AG04449 (cell line): ENCODE measurements at regions not wholly inside any gene's neighbourhood (a gene's known extent, or its start where the extent isn't known, plus 50 kb on each side); places are given as distances from the start of the nearest gene placed in this dataset.

Source experiments
- CTCF ChIA-PET: fragments of 350-600 bp; formaldehyde crosslinking; extraction: SDS; loops from one replicate; lab custom pipeline; 2021; ENCODE audit warnings: antibody characterized with exemption; lab: Yijun Ruan, JAX
- POLR2A ChIA-PET: fragments of 400-600, 350-600 bp; formaldehyde crosslinking; extraction: SDS; loops from one replicate; lab custom pipeline; 2020; ENCODE audit warnings: antibody characterized with exemption, inconsistent platforms; lab: Yijun Ruan, JAX
- DNase-seq: peaks from one replicate; pipeline ENCODE4 v3.0.0-alpha.2; 2010; ENCODE audit warnings: low read depth, low spot score
- H3K4me3 ChIP-seq: 2 replicates; pipeline ENCODE4 v1.5.1; 2011; ENCODE audit warnings: low read depth, mild to moderate bottlenecking, control low read depth, low read length
- TF ChIP-seq, protein P1 (sequence below): IDR thresholded peaks from one replicate; pipeline ENCODE4 v1.5.1; 2011; ENCODE audit warnings: mild to moderate bottlenecking, moderate library complexity, low read length, control low read depth, inconsistent platforms; ENCODE audit not compliant: insufficient read depth; ENCODE audit errors: missing control alignments

DNA sequence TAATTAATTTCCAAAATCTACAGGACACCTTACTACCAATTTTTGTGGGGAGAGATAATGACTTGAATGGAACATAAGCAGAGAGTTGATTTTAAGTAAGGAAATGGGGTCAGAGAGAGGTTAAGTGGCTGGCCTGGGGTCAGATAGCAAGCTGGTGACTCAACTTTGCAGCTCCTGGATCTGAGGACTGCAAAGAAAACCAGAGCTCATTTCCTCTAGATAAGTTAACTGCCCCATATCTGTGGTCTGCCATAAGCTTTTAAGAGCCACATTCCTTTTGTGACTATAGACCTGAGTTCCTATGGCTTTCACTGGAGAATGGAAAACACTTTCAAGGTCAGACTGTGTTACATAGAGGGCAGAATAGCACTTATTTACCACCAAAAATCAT is 201.2 kb upstream of the PRICKLE1 start:
- DNase-seq, result no peak
- CTCF ChIA-PET, result interaction anchor here (0.6 to 1.2 kb wide), 3 partner anchors 14 to 492 kb away, joined by 3 to 6 read pairs (median 4); no protein-coding TSS in a partner anchor
- TF ChIP-seq, protein P1, sequence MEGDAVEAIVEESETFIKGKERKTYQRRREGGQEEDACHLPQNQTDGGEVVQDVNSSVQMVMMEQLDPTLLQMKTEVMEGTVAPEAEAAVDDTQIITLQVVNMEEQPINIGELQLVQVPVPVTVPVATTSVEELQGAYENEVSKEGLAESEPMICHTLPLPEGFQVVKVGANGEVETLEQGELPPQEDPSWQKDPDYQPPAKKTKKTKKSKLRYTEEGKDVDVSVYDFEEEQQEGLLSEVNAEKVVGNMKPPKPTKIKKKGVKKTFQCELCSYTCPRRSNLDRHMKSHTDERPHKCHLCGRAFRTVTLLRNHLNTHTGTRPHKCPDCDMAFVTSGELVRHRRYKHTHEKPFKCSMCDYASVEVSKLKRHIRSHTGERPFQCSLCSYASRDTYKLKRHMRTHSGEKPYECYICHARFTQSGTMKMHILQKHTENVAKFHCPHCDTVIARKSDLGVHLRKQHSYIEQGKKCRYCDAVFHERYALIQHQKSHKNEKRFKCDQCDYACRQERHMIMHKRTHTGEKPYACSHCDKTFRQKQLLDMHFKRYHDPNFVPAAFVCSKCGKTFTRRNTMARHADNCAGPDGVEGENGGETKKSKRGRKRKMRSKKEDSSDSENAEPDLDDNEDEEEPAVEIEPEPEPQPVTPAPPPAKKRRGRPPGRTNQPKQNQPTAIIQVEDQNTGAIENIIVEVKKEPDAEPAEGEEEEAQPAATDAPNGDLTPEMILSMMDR, result no peak

DNA sequence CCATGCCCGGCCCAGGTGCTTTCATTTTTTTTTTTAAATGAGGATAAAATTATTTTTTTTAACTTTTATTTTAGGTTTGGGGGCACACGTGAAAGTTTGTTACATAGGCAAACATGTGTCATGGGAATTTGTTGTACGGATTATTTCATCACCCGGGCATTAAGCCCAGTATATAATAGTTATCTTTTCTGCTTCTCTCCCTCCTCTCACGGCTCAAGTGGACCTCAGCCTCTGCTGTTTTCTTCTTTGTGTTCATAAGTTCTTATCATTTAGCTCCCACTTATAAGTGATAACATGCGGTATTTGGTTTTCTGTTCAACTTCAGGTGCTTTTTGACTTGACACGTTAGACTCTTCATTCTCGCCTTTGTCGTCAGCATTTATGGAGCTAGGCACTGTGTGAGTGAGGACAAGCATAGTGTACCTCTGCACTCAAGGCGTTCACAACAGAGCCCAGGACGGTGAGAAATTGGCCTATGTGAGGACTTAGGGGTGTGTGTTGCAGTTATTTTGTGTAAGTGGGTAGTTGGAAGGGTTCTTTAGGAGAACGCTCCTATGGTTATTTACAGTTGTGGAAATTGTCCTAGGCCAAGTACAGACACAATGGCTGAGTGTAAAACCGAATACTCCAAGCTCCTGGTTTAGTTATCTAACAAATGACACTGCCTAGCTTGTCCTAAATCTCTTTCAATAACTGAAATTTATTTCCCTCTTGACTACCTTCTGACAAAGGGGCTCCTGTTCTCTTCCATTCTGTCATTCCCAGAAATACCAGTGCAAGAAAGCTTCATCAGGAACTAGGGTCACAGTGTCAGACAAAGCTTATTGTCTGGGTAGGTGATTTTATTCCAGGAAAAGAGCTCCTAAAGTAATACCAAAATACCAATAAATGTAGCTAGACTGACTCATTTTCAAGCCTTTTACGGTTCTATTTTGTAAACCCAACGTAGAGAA is 200.5 kb upstream of the PRICKLE1 start:
- CTCF ChIA-PET, result interaction anchor here (0.6 to 1.2 kb wide), 5 partner anchors 11 to 548 kb away, joined by 3 to 6 read pairs (median 4); no protein-coding TSS in a partner anchor
- TF ChIP-seq, protein P1, result no peak
- DNase-seq, result no peak
- POLR2A ChIA-PET, result interaction anchor here (1.1 kb wide), 1 partner anchor 32 kb away, joined by 3 read pairs; no protein-coding TSS in a partner anchor
- H3K4me3 ChIP-seq, result no peak overlapping the region

More for the DNA sequence above, 201.2 kb upstream of the PRICKLE1 start:
- POLR2A ChIA-PET, result interaction anchor here (1.1 kb wide), 1 partner anchor 33 kb away, joined by 3 read pairs; no protein-coding TSS in a partner anchor
- H3K4me3 ChIP-seq, result no peak overlapping the region

DNA sequence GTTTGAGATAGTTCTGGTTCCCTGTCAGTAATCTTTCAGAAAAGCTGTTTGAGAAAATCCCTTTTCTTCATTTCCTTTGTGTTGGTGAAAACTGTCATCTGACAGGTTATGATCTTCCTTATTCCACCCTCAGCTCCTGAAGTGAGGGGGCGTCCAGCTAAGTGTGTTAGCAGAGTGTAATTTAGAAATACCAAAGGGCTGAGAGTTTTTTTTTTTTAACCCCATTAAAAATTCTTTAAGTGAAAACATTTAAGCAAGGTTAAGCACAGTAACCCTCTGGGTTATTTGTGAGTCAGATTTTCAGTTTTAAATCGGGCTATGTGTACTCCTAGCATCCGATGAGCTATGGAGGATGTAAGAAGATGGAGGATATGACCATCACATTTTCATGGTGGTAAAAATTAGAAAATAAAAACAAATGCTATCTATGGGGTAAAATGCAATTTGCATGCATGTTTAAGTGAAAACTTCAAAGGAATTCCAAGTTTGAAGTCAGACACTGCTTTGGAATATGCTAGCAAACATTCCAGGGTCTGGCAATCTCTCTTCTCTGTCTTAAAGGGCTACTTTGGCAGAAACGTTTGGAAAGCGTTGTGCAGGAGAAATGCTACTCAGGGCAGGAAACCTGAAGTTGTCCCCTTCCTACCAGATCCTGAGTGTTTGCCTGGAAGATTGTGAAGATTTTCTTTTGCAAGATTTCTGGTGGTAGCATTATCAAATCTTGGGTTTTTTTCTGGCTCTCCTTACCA is 197.0 kb upstream of the PRICKLE1 start:
- CTCF ChIA-PET, result no interaction called here
- no peak overlapping the region for H3K4me3 ChIP-seq
- no peak for DNase-seq
- POLR2A ChIA-PET, result no interaction called here
- TF ChIP-seq, protein P1, result no peak

DNA sequence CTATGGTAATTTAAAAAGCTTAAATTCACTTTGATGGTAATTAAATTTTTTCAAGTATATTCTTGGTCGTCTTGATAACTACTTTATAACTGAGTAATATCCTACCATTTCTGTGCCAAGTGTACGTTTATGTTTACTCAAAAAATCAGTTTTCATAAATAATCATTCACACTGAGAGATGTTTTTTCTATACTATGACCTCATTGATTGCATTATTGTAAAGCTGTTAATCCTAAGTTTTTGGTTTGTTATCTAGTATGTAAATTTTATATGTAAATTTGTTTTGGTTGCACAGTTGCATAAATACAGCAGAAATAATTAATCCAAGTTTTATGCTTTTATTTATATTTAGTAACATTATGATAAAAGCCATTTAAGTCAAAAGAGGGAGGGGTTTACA is 196.4 kb upstream of the PRICKLE1 start:
- ChIA-PET POLR2A (no interaction called here), CTCF (no interaction called here)

DNA sequence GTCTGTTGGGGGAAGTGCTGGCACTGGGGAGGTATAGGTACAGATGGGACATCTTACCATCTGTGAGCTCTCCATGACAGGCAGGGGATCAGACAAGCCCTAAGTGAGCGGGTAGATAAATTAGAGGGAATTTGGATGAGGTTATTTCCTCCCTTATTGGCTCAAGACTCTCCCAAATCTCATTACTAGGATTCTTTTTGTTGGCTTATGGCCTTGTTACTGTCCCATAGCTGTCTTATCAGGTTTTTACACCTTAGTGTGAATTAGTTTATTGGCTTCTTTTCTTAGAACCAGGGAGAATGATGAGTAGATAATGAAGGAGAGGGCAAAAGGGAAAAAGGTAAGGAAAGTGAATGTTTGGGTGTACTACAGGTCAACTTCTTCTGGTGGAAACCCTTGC is 191.1 kb upstream of the PRICKLE1 start:
- TF ChIP-seq, protein P1, result no peak
- no peak for DNase-seq
- CTCF ChIA-PET, result no interaction called here
- H3K4me3 ChIP-seq, result no peak overlapping the region
- POLR2A ChIA-PET, result no interaction called here

More for the DNA sequence above, 196.4 kb upstream of the PRICKLE1 start:
- no peak overlapping the region for H3K4me3 ChIP-seq
- TF ChIP-seq, protein P1, result no peak
- no peak for DNase-seq
